RWPE1 (cell line): ENCODE measurements at regions not wholly inside any gene's neighbourhood (a gene's known extent, or its start where the extent isn't known, plus 50 kb on each side); places are given as distances from the start of the nearest gene placed in this dataset.

Experiments used
- CTCF ChIA-PET: fragments of 350-600 bp; sonication (Branson Sonifier 250); formaldehyde crosslinking; extraction: SDS; loops from one replicate; lab custom pipeline; 2021; lab: Yijun Ruan, JAX
- POLR2A ChIA-PET: fragments of 400-600 bp; formaldehyde crosslinking; extraction: SDS; loops from one replicate; lab custom pipeline; 2020; ENCODE audit warnings: antibody characterized with exemption; ENCODE audit not compliant: low non-redundant PET; lab: Yijun Ruan, JAX
- DNase-seq: peaks from one replicate; pipeline ENCODE4 v3.0.0; 2012; ENCODE audit warnings: low spot score
- H3K27ac ChIP-seq: fragments of 450-650 bp; 2 replicates; pipeline ENCODE4 v1.5.1; 2017
- TF ChIP-seq, protein P1 (sequence below): fragments of 450-650 bp; conservative IDR thresholded peaks from 2 replicates; pipeline ENCODE4 v1.5.1; 2017; ENCODE audit warnings: low read depth, mild to moderate bottlenecking

DNA sequence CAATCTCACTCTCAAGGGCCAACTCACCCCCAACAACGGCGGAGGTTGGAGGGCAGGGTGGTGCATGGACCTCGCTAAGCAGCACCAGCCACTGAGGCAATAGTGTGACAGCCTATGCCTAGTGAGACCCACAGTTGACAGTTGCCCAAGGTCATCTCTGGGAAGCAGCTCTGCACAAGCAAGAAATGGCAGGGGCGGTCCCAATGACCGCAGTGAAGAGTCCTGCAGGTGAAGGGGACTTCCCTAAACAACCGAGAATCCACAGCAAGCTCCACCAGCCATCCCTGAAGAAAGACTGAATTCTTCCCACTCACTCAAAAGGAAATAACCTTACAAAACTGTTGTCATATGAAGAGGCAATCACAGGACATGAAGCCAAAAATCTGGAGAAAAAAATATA lies 313.4 kb upstream of the ID2 start:
- H3K27ac ChIP-seq: no peak overlapping the region
- ChIA-PET CTCF (interaction anchor here (0.7 kb wide), 1 partner anchor 1216 kb away, joined by 3 read pairs; no protein-coding TSS in a partner anchor), POLR2A (no interaction called here)
- DNase-seq: no peak
- TF ChIP-seq, protein P1, sequence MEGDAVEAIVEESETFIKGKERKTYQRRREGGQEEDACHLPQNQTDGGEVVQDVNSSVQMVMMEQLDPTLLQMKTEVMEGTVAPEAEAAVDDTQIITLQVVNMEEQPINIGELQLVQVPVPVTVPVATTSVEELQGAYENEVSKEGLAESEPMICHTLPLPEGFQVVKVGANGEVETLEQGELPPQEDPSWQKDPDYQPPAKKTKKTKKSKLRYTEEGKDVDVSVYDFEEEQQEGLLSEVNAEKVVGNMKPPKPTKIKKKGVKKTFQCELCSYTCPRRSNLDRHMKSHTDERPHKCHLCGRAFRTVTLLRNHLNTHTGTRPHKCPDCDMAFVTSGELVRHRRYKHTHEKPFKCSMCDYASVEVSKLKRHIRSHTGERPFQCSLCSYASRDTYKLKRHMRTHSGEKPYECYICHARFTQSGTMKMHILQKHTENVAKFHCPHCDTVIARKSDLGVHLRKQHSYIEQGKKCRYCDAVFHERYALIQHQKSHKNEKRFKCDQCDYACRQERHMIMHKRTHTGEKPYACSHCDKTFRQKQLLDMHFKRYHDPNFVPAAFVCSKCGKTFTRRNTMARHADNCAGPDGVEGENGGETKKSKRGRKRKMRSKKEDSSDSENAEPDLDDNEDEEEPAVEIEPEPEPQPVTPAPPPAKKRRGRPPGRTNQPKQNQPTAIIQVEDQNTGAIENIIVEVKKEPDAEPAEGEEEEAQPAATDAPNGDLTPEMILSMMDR: no peak

DNA sequence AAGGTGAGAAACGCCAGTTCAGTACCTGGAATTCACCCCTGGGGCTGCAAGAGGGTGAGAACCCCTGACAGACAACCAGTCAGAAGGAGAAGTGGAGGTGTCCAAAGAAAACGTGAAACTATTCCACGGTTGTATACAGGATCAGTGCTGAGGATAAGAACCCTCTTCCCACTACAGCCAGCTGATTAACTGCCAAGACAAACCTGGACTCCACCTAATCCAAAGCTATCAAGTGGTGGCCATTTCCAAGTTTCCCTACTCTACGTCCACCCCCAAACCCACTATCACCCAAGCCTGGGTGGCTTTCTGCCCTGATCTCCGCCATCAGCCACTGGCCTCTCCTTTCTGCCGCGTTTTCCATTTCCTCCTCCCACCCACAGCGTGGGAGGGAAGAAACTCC lies 312.3 kb upstream of the ID2 start:
- H3K27ac ChIP-seq: no peak overlapping the region
- ChIA-PET POLR2A (no interaction called here), CTCF (no interaction called here)
- TF ChIP-seq, protein P1: no peak
- no peak for DNase-seq

DNA sequence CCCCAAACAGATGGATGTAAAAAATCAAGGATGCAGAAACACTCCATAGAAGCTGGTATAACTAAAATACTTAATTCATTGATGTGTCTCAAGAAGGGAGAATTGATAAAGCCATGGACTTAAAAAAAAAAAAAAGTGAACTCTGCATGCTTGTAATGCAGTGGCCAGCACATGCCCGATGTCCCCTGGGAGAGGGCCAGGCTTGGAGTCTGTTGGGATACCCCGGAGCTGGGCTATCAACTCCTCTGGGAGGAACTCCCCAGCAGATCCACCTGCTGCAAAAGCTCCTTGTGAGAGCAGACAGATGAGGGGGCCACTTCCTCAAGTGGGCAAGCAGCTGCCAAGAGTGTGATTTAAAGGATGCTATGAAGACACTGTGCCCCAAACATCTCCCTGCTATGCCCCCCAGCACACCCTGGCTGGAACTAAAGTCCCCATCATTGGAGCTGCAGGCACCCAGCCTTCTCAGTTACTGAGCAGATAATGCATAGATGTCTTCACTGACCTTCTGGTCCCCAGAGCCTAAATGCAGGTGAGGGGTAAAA lies 311.5 kb upstream of the ID2 start:
- TF ChIP-seq, protein P1: no peak
- H3K27ac ChIP-seq: no peak overlapping the region
- DNase-seq: no peak
- ChIA-PET POLR2A (no interaction called here), CTCF (interaction anchor here (0.6 kb wide), 1 partner anchor 90 kb away, joined by 3 read pairs; no protein-coding TSS in a partner anchor)

DNA sequence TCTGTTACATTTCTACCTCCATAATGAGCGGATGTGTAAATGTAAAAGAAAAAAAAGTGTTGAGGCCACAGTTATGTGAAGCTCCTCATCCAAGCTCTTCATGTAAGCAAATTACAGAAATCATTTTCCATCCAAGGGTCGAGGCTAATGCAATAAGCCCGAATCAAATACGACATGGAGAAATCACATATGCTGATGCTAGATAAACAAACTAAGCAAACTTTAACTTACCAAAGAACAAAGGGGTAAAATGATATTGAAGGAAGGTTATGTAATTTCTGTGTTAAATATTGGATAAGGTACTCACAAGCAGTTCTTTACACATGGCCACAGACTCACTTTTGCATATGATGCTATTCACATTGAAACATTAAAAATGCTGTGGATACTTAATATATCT lies 310.2 kb upstream of the ID2 start:
- H3K27ac ChIP-seq: no peak overlapping the region
- ChIA-PET CTCF (no interaction called here), POLR2A (no interaction called here)
- DNase-seq: no peak
- TF ChIP-seq, protein P1: no peak

DNA sequence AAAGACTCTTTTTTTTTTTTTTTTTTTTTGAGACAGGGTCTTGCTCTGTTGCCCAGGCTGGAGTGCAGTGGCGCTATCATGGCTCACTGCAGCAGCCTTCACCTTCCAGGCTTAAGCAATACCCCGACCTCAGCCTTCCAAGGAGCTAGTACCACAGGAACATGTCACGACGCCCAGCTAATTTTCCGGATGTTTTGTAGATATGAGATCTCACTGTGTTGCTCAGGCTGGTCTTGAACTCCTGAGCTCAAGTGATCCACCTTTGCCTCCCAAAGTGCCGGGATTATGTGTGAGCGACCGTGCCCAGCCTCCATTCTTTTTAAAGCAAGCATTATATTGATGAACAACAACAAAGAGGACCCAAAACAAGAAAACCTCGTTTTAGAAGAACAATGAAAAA lies 307.1 kb upstream of the ID2 start:
- TF ChIP-seq, protein P1: no peak
- H3K27ac ChIP-seq: no peak overlapping the region
- no peak for DNase-seq
- POLR2A ChIA-PET: no interaction called here
- CTCF ChIA-PET: interaction anchor here (0.6 kb wide), 1 partner anchor 767 kb away, joined by 3 read pairs; no protein-coding TSS in a partner anchor

DNA sequence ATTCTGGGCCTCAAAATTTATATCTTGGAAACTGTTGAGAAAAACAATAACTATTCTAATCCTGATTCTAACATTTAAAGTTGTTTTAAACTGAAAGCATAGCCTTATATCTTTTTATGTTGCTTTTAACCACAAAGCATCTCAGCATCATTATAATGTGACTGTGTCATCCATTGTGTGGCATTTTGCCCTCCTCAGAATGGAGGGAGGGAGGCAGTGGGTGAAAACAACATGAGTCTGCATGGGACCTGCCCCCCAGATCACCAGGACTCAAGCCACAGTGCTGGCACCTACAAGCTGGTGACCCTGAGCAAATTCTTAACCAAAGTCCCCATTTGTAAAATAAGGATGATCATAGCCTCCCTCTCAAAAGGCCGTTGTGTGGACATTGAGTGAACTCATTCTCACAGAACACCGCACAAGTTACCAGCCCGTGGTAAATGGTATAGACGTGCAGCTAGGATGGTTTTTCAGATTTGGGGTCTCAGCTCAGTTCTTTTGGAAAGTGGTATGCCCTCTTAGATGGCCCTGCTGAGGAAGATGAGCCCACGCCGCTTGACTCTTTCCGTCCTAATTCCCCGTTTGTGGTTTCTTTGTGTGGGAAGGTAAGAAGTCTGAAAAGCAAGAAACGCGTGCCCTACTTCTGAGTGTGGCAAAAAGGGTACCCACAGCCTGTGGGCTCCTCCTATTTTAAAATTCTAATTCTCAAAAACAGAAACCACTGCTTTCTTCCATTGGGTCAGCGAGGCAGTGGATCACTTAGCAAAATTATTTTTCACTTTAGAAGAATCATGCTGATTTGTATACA lies 305.0 kb upstream of the ID2 start:
- POLR2A ChIA-PET: no interaction called here
- CTCF ChIA-PET: no interaction called here
- TF ChIP-seq, protein P1: no peak
- no peak for DNase-seq
- H3K27ac ChIP-seq: no peak overlapping the region
